ENCODE measurements at regions not wholly inside any gene's neighbourhood (a gene's known extent, or its start where the extent isn't known, plus 50 kb on each side); places are given as distances from the start of the nearest gene placed in this dataset.

DNA sequence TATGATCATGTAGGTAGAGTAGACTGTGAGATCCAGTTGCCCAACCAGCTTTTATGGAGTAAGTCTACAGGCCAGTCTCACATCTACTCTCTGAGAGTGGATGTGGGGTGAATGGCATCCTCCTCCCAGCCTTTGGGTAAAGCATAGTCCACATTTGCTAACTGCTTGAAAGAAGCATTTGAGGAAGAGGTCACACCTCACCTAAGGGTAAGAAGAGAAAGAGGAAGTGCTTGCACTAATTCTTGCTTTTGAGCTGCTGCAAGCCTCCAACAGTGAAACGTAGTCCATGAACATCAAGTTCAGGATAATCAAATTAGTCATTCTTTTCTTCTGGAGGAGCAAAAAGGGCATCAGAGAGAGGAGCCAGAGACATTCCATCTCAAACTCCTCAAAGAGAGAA, 93.9 kb upstream of the AGR3 start (continued):
- TF ChIP-seq, protein P1, sequence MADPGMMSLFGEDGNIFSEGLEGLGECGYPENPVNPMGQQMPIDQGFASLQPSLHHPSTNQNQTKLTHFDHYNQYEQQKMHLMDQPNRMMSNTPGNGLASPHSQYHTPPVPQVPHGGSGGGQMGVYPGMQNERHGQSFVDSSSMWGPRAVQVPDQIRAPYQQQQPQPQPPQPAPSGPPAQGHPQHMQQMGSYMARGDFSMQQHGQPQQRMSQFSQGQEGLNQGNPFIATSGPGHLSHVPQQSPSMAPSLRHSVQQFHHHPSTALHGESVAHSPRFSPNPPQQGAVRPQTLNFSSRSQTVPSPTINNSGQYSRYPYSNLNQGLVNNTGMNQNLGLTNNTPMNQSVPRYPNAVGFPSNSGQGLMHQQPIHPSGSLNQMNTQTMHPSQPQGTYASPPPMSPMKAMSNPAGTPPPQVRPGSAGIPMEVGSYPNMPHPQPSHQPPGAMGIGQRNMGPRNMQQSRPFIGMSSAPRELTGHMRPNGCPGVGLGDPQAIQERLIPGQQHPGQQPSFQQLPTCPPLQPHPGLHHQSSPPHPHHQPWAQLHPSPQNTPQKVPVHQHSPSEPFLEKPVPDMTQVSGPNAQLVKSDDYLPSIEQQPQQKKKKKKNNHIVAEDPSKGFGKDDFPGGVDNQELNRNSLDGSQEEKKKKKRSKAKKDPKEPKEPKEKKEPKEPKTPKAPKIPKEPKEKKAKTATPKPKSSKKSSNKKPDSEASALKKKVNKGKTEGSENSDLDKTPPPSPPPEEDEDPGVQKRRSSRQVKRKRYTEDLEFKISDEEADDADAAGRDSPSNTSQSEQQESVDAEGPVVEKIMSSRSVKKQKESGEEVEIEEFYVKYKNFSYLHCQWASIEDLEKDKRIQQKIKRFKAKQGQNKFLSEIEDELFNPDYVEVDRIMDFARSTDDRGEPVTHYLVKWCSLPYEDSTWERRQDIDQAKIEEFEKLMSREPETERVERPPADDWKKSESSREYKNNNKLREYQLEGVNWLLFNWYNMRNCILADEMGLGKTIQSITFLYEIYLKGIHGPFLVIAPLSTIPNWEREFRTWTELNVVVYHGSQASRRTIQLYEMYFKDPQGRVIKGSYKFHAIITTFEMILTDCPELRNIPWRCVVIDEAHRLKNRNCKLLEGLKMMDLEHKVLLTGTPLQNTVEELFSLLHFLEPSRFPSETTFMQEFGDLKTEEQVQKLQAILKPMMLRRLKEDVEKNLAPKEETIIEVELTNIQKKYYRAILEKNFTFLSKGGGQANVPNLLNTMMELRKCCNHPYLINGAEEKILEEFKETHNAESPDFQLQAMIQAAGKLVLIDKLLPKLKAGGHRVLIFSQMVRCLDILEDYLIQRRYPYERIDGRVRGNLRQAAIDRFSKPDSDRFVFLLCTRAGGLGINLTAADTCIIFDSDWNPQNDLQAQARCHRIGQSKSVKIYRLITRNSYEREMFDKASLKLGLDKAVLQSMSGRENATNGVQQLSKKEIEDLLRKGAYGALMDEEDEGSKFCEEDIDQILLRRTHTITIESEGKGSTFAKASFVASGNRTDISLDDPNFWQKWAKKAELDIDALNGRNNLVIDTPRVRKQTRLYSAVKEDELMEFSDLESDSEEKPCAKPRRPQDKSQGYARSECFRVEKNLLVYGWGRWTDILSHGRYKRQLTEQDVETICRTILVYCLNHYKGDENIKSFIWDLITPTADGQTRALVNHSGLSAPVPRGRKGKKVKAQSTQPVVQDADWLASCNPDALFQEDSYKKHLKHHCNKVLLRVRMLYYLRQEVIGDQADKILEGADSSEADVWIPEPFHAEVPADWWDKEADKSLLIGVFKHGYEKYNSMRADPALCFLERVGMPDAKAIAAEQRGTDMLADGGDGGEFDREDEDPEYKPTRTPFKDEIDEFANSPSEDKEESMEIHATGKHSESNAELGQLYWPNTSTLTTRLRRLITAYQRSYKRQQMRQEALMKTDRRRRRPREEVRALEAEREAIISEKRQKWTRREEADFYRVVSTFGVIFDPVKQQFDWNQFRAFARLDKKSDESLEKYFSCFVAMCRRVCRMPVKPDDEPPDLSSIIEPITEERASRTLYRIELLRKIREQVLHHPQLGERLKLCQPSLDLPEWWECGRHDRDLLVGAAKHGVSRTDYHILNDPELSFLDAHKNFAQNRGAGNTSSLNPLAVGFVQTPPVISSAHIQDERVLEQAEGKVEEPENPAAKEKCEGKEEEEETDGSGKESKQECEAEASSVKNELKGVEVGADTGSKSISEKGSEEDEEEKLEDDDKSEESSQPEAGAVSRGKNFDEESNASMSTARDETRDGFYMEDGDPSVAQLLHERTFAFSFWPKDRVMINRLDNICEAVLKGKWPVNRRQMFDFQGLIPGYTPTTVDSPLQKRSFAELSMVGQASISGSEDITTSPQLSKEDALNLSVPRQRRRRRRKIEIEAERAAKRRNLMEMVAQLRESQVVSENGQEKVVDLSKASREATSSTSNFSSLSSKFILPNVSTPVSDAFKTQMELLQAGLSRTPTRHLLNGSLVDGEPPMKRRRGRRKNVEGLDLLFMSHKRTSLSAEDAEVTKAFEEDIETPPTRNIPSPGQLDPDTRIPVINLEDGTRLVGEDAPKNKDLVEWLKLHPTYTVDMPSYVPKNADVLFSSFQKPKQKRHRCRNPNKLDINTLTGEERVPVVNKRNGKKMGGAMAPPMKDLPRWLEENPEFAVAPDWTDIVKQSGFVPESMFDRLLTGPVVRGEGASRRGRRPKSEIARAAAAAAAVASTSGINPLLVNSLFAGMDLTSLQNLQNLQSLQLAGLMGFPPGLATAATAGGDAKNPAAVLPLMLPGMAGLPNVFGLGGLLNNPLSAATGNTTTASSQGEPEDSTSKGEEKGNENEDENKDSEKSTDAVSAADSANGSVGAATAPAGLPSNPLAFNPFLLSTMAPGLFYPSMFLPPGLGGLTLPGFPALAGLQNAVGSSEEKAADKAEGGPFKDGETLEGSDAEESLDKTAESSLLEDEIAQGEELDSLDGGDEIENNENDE (IDR thresholded peaks at IDR 0.05; ENCODE audit: insufficient replicate concordance, low read length), result no peak
- no peak for TF ChIP-seq SIRT6 (IDR thresholded peaks at IDR 0.05; ENCODE audit: low read length)
- TF ChIP-seq NANOG (IDR thresholded peaks at IDR 0.05; ENCODE audit: insufficient read depth, low read depth, low read length, poor library complexity, severe bottlenecking), result no peak
- no peak for TF ChIP-seq POU5F1 (IDR thresholded peaks at IDR 0.05; ENCODE audit: low read depth, low read length)
- TF ChIP-seq, protein P2, sequence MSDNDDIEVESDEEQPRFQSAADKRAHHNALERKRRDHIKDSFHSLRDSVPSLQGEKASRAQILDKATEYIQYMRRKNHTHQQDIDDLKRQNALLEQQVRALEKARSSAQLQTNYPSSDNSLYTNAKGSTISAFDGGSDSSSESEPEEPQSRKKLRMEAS (IDR thresholded peaks at IDR 0.05), result no peak
- no peak for TF ChIP-seq EZH2 (IDR thresholded peaks at IDR 0.05; ENCODE audit: low read depth, low read length, severe bottlenecking)
- no peak for TF ChIP-seq EGR1 (IDR thresholded peaks at IDR 0.05; ENCODE audit: borderline replicate concordance, low read depth, low read length)
- TF ChIP-seq POLR2A (IDR thresholded peaks at IDR 0.05; ENCODE audit: control extremely low read depth in 1 of 2, low read depth in 2 of 2, low read length in 2 of 2), result no peak
- no peak for TF ChIP-seq SIX5 (IDR thresholded peaks at IDR 0.05; ENCODE audit: low read depth, low read length)
- TF ChIP-seq TEAD4 (IDR thresholded peaks at IDR 0.05; ENCODE audit: low read depth, low read length), result no peak
